ENCODE measurements at regions not wholly inside any gene's neighbourhood (a gene's known extent, or its start where the extent isn't known, plus 50 kb on each side); places are given as distances from the start of the nearest gene placed in this dataset.

DNA sequence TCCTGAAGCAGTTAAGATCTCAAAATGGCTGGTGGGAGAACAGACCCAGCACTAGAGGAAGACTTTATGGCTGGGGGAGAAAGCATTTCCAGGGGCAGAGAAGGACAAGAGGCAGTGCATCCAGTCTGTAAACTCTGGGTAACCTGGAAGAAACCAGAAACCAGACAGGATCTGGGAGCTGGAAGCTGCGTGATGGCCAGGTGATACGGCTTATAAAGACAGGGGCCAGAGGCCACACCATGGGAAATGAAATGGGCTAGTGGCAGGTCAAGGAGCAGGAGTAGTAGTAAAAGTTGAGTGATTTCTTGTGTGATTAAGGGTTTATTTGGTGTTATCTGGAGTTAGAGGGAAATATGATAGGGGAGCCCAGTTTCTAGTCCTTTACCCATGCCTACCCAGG lies 144.7 kb upstream of the ARRDC4 start:
- TF ChIP-seq SIN3A (IDR thresholded peaks at IDR 0.05; ENCODE audit: borderline replicate concordance, insufficient read depth, low read length) (no peak), POLR2AphosphoS5 (IDR thresholded peaks at IDR 0.05; ENCODE audit: low read depth, low read length) (no peak), TAF1 (IDR thresholded peaks at IDR 0.05; ENCODE audit: borderline replicate concordance, insufficient read depth, low read length) (no peak), FOXP2 (optimal IDR thresholded peaks at IDR 0.05; ENCODE audit: borderline replicate concordance, extremely low read depth, extremely low read length, insufficient read depth) (no peak)
- TF ChIP-seq, protein P1, sequence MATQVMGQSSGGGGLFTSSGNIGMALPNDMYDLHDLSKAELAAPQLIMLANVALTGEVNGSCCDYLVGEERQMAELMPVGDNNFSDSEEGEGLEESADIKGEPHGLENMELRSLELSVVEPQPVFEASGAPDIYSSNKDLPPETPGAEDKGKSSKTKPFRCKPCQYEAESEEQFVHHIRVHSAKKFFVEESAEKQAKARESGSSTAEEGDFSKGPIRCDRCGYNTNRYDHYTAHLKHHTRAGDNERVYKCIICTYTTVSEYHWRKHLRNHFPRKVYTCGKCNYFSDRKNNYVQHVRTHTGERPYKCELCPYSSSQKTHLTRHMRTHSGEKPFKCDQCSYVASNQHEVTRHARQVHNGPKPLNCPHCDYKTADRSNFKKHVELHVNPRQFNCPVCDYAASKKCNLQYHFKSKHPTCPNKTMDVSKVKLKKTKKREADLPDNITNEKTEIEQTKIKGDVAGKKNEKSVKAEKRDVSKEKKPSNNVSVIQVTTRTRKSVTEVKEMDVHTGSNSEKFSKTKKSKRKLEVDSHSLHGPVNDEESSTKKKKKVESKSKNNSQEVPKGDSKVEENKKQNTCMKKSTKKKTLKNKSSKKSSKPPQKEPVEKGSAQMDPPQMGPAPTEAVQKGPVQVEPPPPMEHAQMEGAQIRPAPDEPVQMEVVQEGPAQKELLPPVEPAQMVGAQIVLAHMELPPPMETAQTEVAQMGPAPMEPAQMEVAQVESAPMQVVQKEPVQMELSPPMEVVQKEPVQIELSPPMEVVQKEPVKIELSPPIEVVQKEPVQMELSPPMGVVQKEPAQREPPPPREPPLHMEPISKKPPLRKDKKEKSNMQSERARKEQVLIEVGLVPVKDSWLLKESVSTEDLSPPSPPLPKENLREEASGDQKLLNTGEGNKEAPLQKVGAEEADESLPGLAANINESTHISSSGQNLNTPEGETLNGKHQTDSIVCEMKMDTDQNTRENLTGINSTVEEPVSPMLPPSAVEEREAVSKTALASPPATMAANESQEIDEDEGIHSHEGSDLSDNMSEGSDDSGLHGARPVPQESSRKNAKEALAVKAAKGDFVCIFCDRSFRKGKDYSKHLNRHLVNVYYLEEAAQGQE (IDR thresholded peaks at IDR 0.05; ENCODE audit: insufficient read depth in 1 of 2, low read depth in 2 of 2, low read length in 2 of 2), result no peak

DNA sequence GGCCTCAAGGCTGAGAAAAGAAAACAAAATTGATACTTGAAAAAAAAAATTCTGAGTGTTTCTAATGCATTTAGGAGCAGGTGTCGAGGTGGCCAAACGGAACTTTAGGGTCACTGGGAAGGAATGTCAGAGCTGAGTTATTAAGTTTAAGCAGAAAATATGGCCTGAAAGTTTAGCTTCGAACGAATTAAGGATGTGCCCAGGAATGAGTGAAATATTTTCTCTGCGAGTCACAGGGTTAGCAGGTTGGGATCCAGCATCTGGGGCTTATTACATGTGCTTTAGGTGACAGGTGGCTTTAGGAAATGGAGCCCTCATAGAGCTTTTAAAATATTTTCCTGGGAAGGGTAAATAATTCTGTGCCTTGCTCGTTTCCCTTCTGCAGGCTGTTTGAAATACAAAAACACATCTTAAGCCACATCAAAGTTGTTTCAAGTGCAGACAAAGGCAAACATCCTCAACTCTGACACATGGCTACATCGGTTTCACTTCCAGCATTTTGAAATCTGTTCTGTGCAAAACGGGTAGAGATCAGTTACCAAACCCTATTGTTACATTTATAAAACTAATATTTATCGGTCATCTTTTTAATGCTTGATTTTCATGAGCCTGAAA lies 143.1 kb upstream of the ARRDC4 start:
- TF ChIP-seq SIN3A (IDR thresholded peaks at IDR 0.05; ENCODE audit: borderline replicate concordance, insufficient read depth, low read length) (no peak), POLR2AphosphoS5 (IDR thresholded peaks at IDR 0.05; ENCODE audit: low read depth, low read length) (no peak), TAF1 (IDR thresholded peaks at IDR 0.05; ENCODE audit: borderline replicate concordance, insufficient read depth, low read length) (no peak), FOXP2 (optimal IDR thresholded peaks at IDR 0.05; ENCODE audit: borderline replicate concordance, extremely low read depth, extremely low read length, insufficient read depth) (no peak)
- TF ChIP-seq, protein P1 (IDR thresholded peaks at IDR 0.05; ENCODE audit: insufficient read depth in 1 of 2, low read depth in 2 of 2, low read length in 2 of 2), result no peak

DNA sequence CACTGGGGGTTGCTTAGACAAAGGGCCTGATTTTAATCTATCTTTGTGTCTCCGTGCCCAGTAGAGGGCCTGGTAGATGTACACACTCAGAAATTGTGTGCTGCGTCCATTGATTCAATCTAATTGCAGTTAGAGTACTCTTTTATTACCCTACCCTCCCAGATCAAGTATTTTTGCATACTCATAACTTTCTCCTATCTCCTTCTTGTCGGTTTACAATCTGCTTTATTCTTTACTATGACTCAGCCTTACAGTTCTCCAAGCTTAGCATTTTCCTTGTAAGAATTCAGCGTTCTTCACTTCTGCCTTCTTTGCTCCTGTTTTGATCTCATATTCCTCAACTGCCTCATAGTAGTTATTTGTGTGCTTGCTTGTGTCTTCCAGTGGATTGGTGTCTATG lies 124.5 kb upstream of the ARRDC4 start:
- TF ChIP-seq POLR2AphosphoS5 (IDR thresholded peaks at IDR 0.05; ENCODE audit: low read depth, low read length) (no peak), FOXP2 (optimal IDR thresholded peaks at IDR 0.05; ENCODE audit: borderline replicate concordance, extremely low read depth, extremely low read length, insufficient read depth) (no peak), SIN3A (IDR thresholded peaks at IDR 0.05; ENCODE audit: borderline replicate concordance, insufficient read depth, low read length) (no peak), TAF1 (IDR thresholded peaks at IDR 0.05; ENCODE audit: borderline replicate concordance, insufficient read depth, low read length) (no peak)
- TF ChIP-seq, protein P1 (IDR thresholded peaks at IDR 0.05; ENCODE audit: insufficient read depth in 1 of 2, low read depth in 2 of 2, low read length in 2 of 2), result no peak

DNA sequence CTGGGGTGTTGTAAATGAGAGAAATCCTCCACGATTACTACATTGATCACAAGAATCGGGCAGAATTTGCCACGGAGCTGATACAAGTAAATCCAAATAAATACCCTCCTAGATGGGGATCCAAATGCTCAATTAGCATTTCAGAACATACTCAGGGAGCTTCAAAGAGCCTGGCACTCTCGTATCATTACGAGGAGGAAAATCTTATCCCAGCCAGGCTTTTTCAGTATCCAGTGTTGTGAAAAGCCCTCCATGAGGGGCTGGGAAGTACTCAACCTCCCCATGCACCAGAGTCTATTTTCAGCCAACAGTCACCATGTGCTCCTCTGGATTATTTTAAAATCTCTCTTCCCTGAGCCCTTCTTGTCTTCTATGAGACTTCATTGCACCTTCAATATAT lies 122.6 kb upstream of the ARRDC4 start:
- no peak for TF ChIP-seq POLR2AphosphoS5 (IDR thresholded peaks at IDR 0.05; ENCODE audit: low read depth, low read length)
- TF ChIP-seq, protein P1 (IDR thresholded peaks at IDR 0.05; ENCODE audit: insufficient read depth in 1 of 2, low read depth in 2 of 2, low read length in 2 of 2), result no peak
- no peak for TF ChIP-seq FOXP2 (optimal IDR thresholded peaks at IDR 0.05; ENCODE audit: borderline replicate concordance, extremely low read depth, extremely low read length, insufficient read depth)
- no peak for TF ChIP-seq TAF1 (IDR thresholded peaks at IDR 0.05; ENCODE audit: borderline replicate concordance, insufficient read depth, low read length)
- no peak for TF ChIP-seq SIN3A (IDR thresholded peaks at IDR 0.05; ENCODE audit: borderline replicate concordance, insufficient read depth, low read length)

Measured in PFSK-1 (cell line).